ENCODE measurements at regions not wholly inside any gene's neighbourhood (a gene's known extent, or its start where the extent isn't known, plus 50 kb on each side); places are given as distances from the start of the nearest gene placed in this dataset.

- peak; percentile 66; the same call in 1 of the 2 replicates for TF ChIP-seq ZNF70 (CRISPR knock-in tag; IDR thresholded peaks at IDR 0.05)
- no peak for TF ChIP-seq CREB5 (CRISPR knock-in tag; IDR thresholded peaks at IDR 0.05; ENCODE audit: low read depth)
- no peak for TF ChIP-seq PATZ1 (CRISPR knock-in tag; IDR thresholded peaks at IDR 0.05; ENCODE audit: borderline replicate concordance)
- no peak for TF ChIP-seq RARB (CRISPR knock-in tag; IDR thresholded peaks at IDR 0.05)
- TF ChIP-seq ZC3H10 (CRISPR knock-in tag; IDR thresholded peaks at IDR 0.05), result no peak
- TF ChIP-seq ZNF8 (CRISPR knock-in tag; IDR thresholded peaks at IDR 0.05), result no peak
- no peak for TF ChIP-seq TSHZ2 (CRISPR knock-in tag; IDR thresholded peaks at IDR 0.05)
- TF ChIP-seq ZNF565 (CRISPR knock-in tag; conservative IDR thresholded peaks at IDR 0.05; ENCODE audit: low read depth), result no peak
- no peak for TF ChIP-seq ZFP3 (CRISPR knock-in tag; IDR thresholded peaks at IDR 0.05)
- TF ChIP-seq ARNTL (CRISPR knock-in tag; IDR thresholded peaks at IDR 0.05; ENCODE audit: borderline replicate concordance, low read depth), result no peak; the same call in 1 of the 2 replicates
- no peak for TF ChIP-seq SNAI2 (CRISPR knock-in tag; IDR thresholded peaks at IDR 0.05)
- TF ChIP-seq ZFP30 (CRISPR knock-in tag; IDR thresholded peaks at IDR 0.05), result no peak
- TF ChIP-seq ISL1 (CRISPR knock-in tag; IDR thresholded peaks at IDR 0.05), result no peak
These were observed 54.3 kb upstream of the RBFOX3 start for GRCh38 chr17:79664930-79665737.

All from SK-N-SH treated with all-trans-retinoic acid at 6 μM for 48 hours (cell line).